SK-N-SH (cell line): ENCODE measurements at regions not wholly inside any gene's neighbourhood (a gene's known extent, or its start where the extent isn't known, plus 50 kb on each side); places are given as distances from the start of the nearest gene placed in this dataset.

Source experiments
- CTCF ChIA-PET: fragments of 300-600, 350-600 bp; formaldehyde crosslinking; extraction: SDS; loops from one replicate; lab custom pipeline; 2021; lab: Yijun Ruan, JAX
- POLR2A ChIA-PET: fragments of 350-600 bp; sonication (Branson Sonifier 250); formaldehyde crosslinking; extraction: SDS; loops from one replicate; lab custom pipeline; 2020; ENCODE audit warnings: antibody characterized with exemption, inconsistent platforms; lab: Yijun Ruan, JAX
- DNase-seq: peaks from one replicate; pipeline ENCODE4 v3.0.0; 2012
- H2AFZ ChIP-seq: fragments of 200-600 bp; sonication (generic); 2 replicates; pipeline ENCODE4 v1.8.1; 2016; ENCODE audit warnings: antibody characterized with exemption, mild to moderate bottlenecking, low read depth
- H3F3A ChIP-seq: fragments of 200-600 bp; sonication (generic); replicated peaks from 2 replicates; pipeline ENCODE3; 2016; ENCODE audit warnings: antibody characterized with exemption, mild to moderate bottlenecking; ENCODE audit not compliant: insufficient read depth
- H3K27ac ChIP-seq, 2 experiments: fragments of 200-500 bp in 1 of 2; fragments of 200-600 bp in 1 of 2; sonication (Bioruptor generic) in 1 of 2; sonication (generic), shearing (Covaris generic) in 1 of 2; 2 replicates each; pipeline versions ENCODE4 v1.5.1 to v1.6.1; 2014 to 2016; ENCODE audit warnings: low read depth in 2 of 2, inconsistent platforms in 1 of 2, low read length in 1 of 2, mild to moderate bottlenecking in 1 of 2, mixed read lengths in 1 of 2
- H3K27me3 ChIP-seq: fragments of 200-600 bp; sonication (generic), shearing (Covaris generic); 2 replicates; pipeline ENCODE4 v1.6.1; 2016; ENCODE audit warnings: mixed run types; ENCODE audit not compliant: insufficient read depth
- H3K36me3 ChIP-seq, 2 experiments: fragments of 200-500 bp in 1 of 2; fragments of 200-600 bp in 1 of 2; sonication (Bioruptor generic) in 1 of 2; sonication (generic) in 1 of 2; replicated peaks in 1 of 2; 2 replicates each; pipeline versions ENCODE3 to v1.5.1; 2014 to 2016; ENCODE audit warnings: low read length in 1 of 2, mild to moderate bottlenecking in 1 of 2; ENCODE audit not compliant: insufficient read depth in 2 of 2, control insufficient read depth in 1 of 2
- H3K4me1 ChIP-seq, 2 experiments: fragments of 200-500 bp in 1 of 2; fragments of 200-600 bp in 1 of 2; sonication (Bioruptor generic) in 1 of 2; sonication (generic), shearing (Covaris generic) in 1 of 2; 2 replicates each; pipeline versions ENCODE4 v1.5.1 to v1.6.1; 2014 to 2016; ENCODE audit warnings: low read depth in 1 of 2, low read length in 1 of 2, mixed run types in 1 of 2; ENCODE audit not compliant: insufficient read depth in 2 of 2, control insufficient read depth in 1 of 2
- H3K4me2 ChIP-seq: fragments of 200-600 bp; sonication (generic), shearing (Covaris generic); 2 replicates; pipeline ENCODE4 v1.6.1; 2017; ENCODE audit warnings: mixed run types
- H3K4me3 ChIP-seq, 2 experiments: fragments of 200-500 bp in 1 of 2; fragments of 200-600 bp in 1 of 2; sonication (Bioruptor generic) in 1 of 2; sonication (generic), shearing (Covaris generic) in 1 of 2; 2 replicates each; pipeline versions ENCODE4 v1.5.1 to v1.8.1; 2014 to 2016; ENCODE audit warnings: low read depth in 2 of 2, inconsistent platforms in 1 of 2, low read length in 1 of 2, mild to moderate bottlenecking in 1 of 2, mixed read lengths in 1 of 2, moderate library complexity in 1 of 2
- H3K79me2 ChIP-seq: fragments of 200-600 bp; sonication (generic); 2 replicates; pipeline ENCODE4 v1.8.1; 2017; ENCODE audit warnings: mild to moderate bottlenecking; ENCODE audit not compliant: insufficient read depth
- H3K9ac ChIP-seq: fragments of 200-600 bp; sonication (generic); 2 replicates; pipeline ENCODE4 v1.6.1; 2017; ENCODE audit warnings: mixed run types
- H3K9me2 ChIP-seq: fragments of 200-600 bp; sonication (generic); 2 replicates; pipeline ENCODE4 v1.6.1; 2017; ENCODE audit warnings: mixed run types
- H3K9me3 ChIP-seq: fragments of 200-600 bp; sonication (generic); 2 replicates; pipeline ENCODE4 v1.6.1; 2017; ENCODE audit warnings: mixed run types, mild to moderate bottlenecking, moderate library complexity
- H4K20me1 ChIP-seq: fragments of 200-600 bp; sonication (generic); 2 replicates; pipeline ENCODE4 v1.6.1; 2017; ENCODE audit warnings: mild to moderate bottlenecking, mixed run types; ENCODE audit not compliant: insufficient read depth
- CHD2 ChIP-seq: fragments of 150-350 bp; IDR thresholded peaks from 2 replicates; pipeline ENCODE4 v1.6.1; 2018; ENCODE audit warnings: low read length; ENCODE audit not compliant: partially characterized antibody
- CTCF ChIP-seq: fragments of 200-600 bp; sonication (generic); IDR thresholded peaks from 2 replicates; pipeline ENCODE4 v1.6.1; 2017; ENCODE audit warnings: antibody characterized with exemption, mild to moderate bottlenecking, moderate library complexity
- EZH2phosphoT487 ChIP-seq: fragments of 200-600 bp; sonication (generic); IDR thresholded peaks from 2 replicates; pipeline ENCODE4 v1.6.1; 2017; ENCODE audit warnings: low read depth, mixed run types, mild to moderate bottlenecking, antibody characterized with exemption, moderate library complexity, borderline replicate concordance
- FOSL2 ChIP-seq: IDR thresholded peaks from 2 replicates; pipeline ENCODE4 v1.4.0; 2012; ENCODE audit warnings: low read depth, mild to moderate bottlenecking, moderate library complexity, borderline replicate concordance
- FOXM1 ChIP-seq: IDR thresholded peaks from 2 replicates; pipeline ENCODE4 v1.4.0; 2012; ENCODE audit warnings: low read depth, mild to moderate bottlenecking
- GABPA ChIP-seq: IDR thresholded peaks from 2 replicates; pipeline ENCODE4 v1.4.0; 2012; ENCODE audit warnings: low read depth, mild to moderate bottlenecking
- IRF3 ChIP-seq: fragments of 150-350 bp; IDR thresholded peaks from 2 replicates; pipeline ENCODE4 v1.6.1; 2016; ENCODE audit warnings: mild to moderate bottlenecking, low read depth, low read length
- MAX ChIP-seq: IDR thresholded peaks from 2 replicates; pipeline ENCODE4 v1.4.0; 2012; ENCODE audit warnings: low read depth
- MEF2A ChIP-seq: IDR thresholded peaks from 2 replicates; pipeline ENCODE4 v1.4.0; 2012; ENCODE audit warnings: low read depth, borderline replicate concordance
- MXI1 ChIP-seq: IDR thresholded peaks from 2 replicates; pipeline ENCODE4 v1.6.1; 2012; ENCODE audit warnings: mild to moderate bottlenecking, low read depth, low read length, improper control_type of control experiment
- PBX3 ChIP-seq: IDR thresholded peaks from 2 replicates; pipeline ENCODE4; 2012
- POLR2AphosphoS5 ChIP-seq: IDR thresholded peaks from 2 replicates; pipeline ENCODE4 v1.6.1; 2012; ENCODE audit warnings: low read depth, low read length
- RCOR1 ChIP-seq: fragments of 150-350 bp; IDR thresholded peaks from 2 replicates; pipeline ENCODE4 v1.6.1; 2017; ENCODE audit warnings: antibody characterized with exemption, low read length
- REST ChIP-seq: IDR thresholded peaks from 2 replicates; pipeline ENCODE4 v1.6.1; 2012; ENCODE audit warnings: mild to moderate bottlenecking, low read depth, low read length, moderate library complexity
- TCF12 ChIP-seq: IDR thresholded peaks from 2 replicates; pipeline ENCODE4 v1.4.0; 2012
- USF2 ChIP-seq: fragments of 150-350 bp; IDR thresholded peaks from 2 replicates; pipeline ENCODE4 v1.6.1; 2017; ENCODE audit warnings: antibody characterized with exemption, low read length, low read depth, borderline replicate concordance
- YY1 ChIP-seq: IDR thresholded peaks from 2 replicates; pipeline ENCODE4 v1.4.0; 2012; ENCODE audit warnings: low read depth, mild to moderate bottlenecking
- WGBS: methylation state at CpG from one replicate; pipeline ENCODE4 v1.1.6; 2017; ENCODE audit warnings: low lambda C conversion rate; 5-methylcytosine and 5-hydroxymethylcytosine counted together

- no peak for TF ChIP-seq PBX3
- no peak for TF ChIP-seq REST
Observed at GRCh38 chr10:84683980-84684740, 355.8 kb downstream of the CCSER2 start (continued).

- no peaks in the 10 kb centered on the region for H3K4me1 ChIP-seq
- no peak for TF ChIP-seq FOSL2
- TF ChIP-seq CHD2 = no peak
- no peak for TF ChIP-seq FOXM1
- no peak for TF ChIP-seq GABPA
- TF ChIP-seq MXI1 = no peak
- TF ChIP-seq USF2 = no peak
- no peak for TF ChIP-seq YY1
- TF ChIP-seq IRF3 = no peak
- TF ChIP-seq RCOR1 = no peak
- TF ChIP-seq POLR2AphosphoS5 = no peak
- TF ChIP-seq MEF2A = no peak
- no peak for TF ChIP-seq MAX
- TF ChIP-seq TCF12 = no peak
- no peak for TF ChIP-seq CTCF
- no peak for TF ChIP-seq EZH2phosphoT487
- TF ChIP-seq, all 33 proteins: peak for 0
- no peak overlapping the region for H3K4me3 ChIP-seq
- no peaks in the 10 kb centered on the region for H3K9me2 ChIP-seq
- DNase-seq = no peak
- H3K9ac ChIP-seq = no peak overlapping the region
- no peak overlapping the region for H3K4me2 ChIP-seq
- POLR2A ChIA-PET = no interaction called here
- H3K27ac ChIP-seq = no peak overlapping the region
- no peaks in the 10 kb centered on the region for H3K9me3 ChIP-seq
- H3K79me2 ChIP-seq = no peaks in the 10 kb centered on the region
- CTCF ChIA-PET = interaction anchor here (0.9 kb wide), 1 partner anchor 72 kb away, joined by 4 read pairs; no protein-coding TSS in a partner anchor
- H3K27me3 ChIP-seq = no peaks in the 10 kb centered on the region
- no peaks in the 10 kb centered on the region for H3K36me3 ChIP-seq
- H4K20me1 ChIP-seq = no peaks in the 10 kb centered on the region
- H3F3A ChIP-seq = no peaks in the 10 kb centered on the region
- 49% methylated on average over 3 of the region's 3 CpGs for WGBS
- H2AFZ ChIP-seq = no peak overlapping the region
Observed at GRCh38 chr10:84685047-84685660, 356.8 kb downstream of the CCSER2 start.
